OCI-LY7 (cell line): ENCODE measurements at regions not wholly inside any gene's neighbourhood (a gene's known extent, or its start where the extent isn't known, plus 50 kb on each side); places are given as distances from the start of the nearest gene placed in this dataset.
A peak's percentile ranks its signal among the peaks of the same experiment; 100 is the strongest.

ENCODE experiments used
- BruUV-seq: library from RNA; stranded (reverse); fragments of 400-500 nt; replicated peaks from 2 replicates; lab custom pipeline; 2021; lab: Mats Ljungman, UMichigan
- CTCF ChIA-PET: fragments of 300-600 bp; sonication (Branson Sonifier 250); formaldehyde crosslinking; loops from one replicate; lab custom pipeline; 2022; ENCODE audit warnings: antibody characterized with exemption; ENCODE audit not compliant: unreplicated experiment; lab: Charles Lee
- POLR2A ChIA-PET: fragments of 300-600 bp; sonication (Branson Sonifier 250); formaldehyde crosslinking; loops from one replicate; lab custom pipeline; 2022; ENCODE audit warnings: antibody characterized with exemption; lab: Charles Lee
- DNase-seq: peaks from one replicate; pipeline ENCODE4 v3.0.0-alpha.2; 2015; ENCODE audit warnings: low spot score
- H2AFZ ChIP-seq: fragments of 200-600 bp; sonication (generic), shearing (Covaris generic); 2 replicates; pipeline ENCODE4 v1.6.1; 2014; ENCODE audit warnings: mild to moderate bottlenecking, antibody characterized with exemption, low read length, moderate library complexity
- H3K27ac ChIP-seq: fragments of 200-600 bp; sonication (generic); 2 replicates; pipeline ENCODE4 v1.5.1; 2014; ENCODE audit warnings: mixed run types, low read depth, mild to moderate bottlenecking, moderate library complexity, low read length, inconsistent platforms; ENCODE audit not compliant: poor library complexity, severe bottlenecking
- H3K36me3 ChIP-seq: fragments of 200-600 bp; sonication (generic); 2 replicates; pipeline ENCODE4 v1.6.1; 2014; ENCODE audit warnings: mild to moderate bottlenecking, antibody characterized with exemption, low read length, moderate library complexity, mixed read lengths; ENCODE audit not compliant: insufficient read depth
- H3K4me1 ChIP-seq: fragments of 200-600 bp; sonication (generic); 2 replicates; pipeline ENCODE4 v1.5.1; 2014; ENCODE audit warnings: mild to moderate bottlenecking, low read length; ENCODE audit not compliant: insufficient read depth, poor library complexity, severe bottlenecking
- H3K4me2 ChIP-seq: fragments of 200-600 bp; sonication (generic); 2 replicates; pipeline ENCODE4 v1.6.1; 2014; ENCODE audit warnings: mild to moderate bottlenecking, low read length
- H3K4me3 ChIP-seq: fragments of 200-600 bp; sonication (generic); 2 replicates; pipeline ENCODE4 v1.5.1; 2014; ENCODE audit warnings: mild to moderate bottlenecking, low read depth, low read length; ENCODE audit not compliant: poor library complexity, severe bottlenecking
- H3K79me2 ChIP-seq: fragments of 200-600 bp; sonication (generic); 2 replicates; pipeline ENCODE4 v1.6.1; 2016; ENCODE audit warnings: low read depth, mild to moderate bottlenecking, low read length, moderate library complexity, mixed read lengths; ENCODE audit not compliant: insufficient read depth
- H3K9me2 ChIP-seq: fragments of 200-600 bp; sonication (generic); 2 replicates; pipeline ENCODE4 v1.6.1; 2016; ENCODE audit warnings: mild to moderate bottlenecking, low read length, mixed read lengths; ENCODE audit not compliant: insufficient read depth
- H3K9me3 ChIP-seq: fragments of 200-600 bp; sonication (generic); 2 replicates; pipeline ENCODE4 v1.6.1; 2014; ENCODE audit warnings: mild to moderate bottlenecking, mixed run types, low read length, mixed read lengths
- H4K20me1 ChIP-seq: fragments of 200-600 bp; sonication (generic); 2 replicates; pipeline ENCODE4 v1.6.1; 2014; ENCODE audit warnings: mild to moderate bottlenecking, antibody characterized with exemption, low read length, moderate library complexity, mixed read lengths; ENCODE audit not compliant: insufficient read depth
- EZH2phosphoT487 ChIP-seq: fragments of 200-600 bp; sonication (generic); IDR thresholded peaks from 2 replicates; pipeline ENCODE4 v1.6.1; 2018; ENCODE audit warnings: low read depth, borderline replicate concordance, mild to moderate bottlenecking, mixed run types, antibody characterized with exemption, low read length, moderate library complexity, mixed read lengths
- intact Hi-C: fragments of 100-400 bp; cut with micrococcal nuclease; formaldehyde crosslinking; loops from one replicate; pipeline ENCODE4 v1.10.0; 2022; ENCODE audit not compliant: unreplicated experiment
- TF ChIP-seq, protein P1 (sequence below): fragments of 200-600 bp; sonication (generic); conservative IDR thresholded peaks from 2 replicates; pipeline ENCODE4 v1.5.1; 2014; ENCODE audit warnings: mild to moderate bottlenecking, antibody characterized with exemption, low read length, moderate library complexity, mixed read lengths

DNA sequence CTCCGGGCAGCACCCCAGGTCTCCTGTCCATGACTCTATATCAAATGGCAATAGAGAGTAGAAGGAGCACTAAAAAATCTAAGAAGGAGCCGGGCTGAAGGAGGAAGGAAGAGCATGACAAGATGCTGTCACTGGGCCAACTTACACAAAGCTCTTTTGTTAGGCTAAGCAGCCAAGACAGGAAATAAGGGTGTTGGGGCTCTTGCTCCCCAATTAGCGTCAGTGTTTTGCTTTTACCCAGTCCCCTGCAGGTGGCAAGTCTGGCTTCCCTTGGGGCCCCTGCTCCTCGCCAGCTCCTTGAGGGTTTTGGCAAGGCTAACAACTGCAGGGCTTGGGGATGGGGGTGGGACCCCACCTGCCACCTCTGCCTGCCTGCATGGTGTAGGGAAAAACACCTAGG, 120.5 kb downstream of the CCT6B start:
- intact Hi-C loops = loop anchor here (5.0 kb wide), 1 partner anchor 142 kb away; the partner anchor contains the start of gene LIG3
- Histone ChIP-seq H4K20me1 (no peaks in the 10 kb centered on the region), H2AFZ (peak overlapping the region; percentile 75; the same call in 1 of the 2 replicates), H3K79me2 (no peaks in the 10 kb centered on the region), H3K27ac (peak overlapping the region; percentile 84), H3K9me2 (no peaks in the 10 kb centered on the region), H3K9me3 (no peaks in the 10 kb centered on the region), H3K4me3 (peak overlapping the region; percentile 39), H3K36me3 (no peaks in the 10 kb centered on the region), H3K4me1 (peaks cover 66% of the 10 kb centered on the region), H3K4me2 (peak overlapping the region; percentile 69)
- CTCF ChIA-PET = no interaction called here
- peak; percentile 89 for DNase-seq
- TF ChIP-seq, protein P1, sequence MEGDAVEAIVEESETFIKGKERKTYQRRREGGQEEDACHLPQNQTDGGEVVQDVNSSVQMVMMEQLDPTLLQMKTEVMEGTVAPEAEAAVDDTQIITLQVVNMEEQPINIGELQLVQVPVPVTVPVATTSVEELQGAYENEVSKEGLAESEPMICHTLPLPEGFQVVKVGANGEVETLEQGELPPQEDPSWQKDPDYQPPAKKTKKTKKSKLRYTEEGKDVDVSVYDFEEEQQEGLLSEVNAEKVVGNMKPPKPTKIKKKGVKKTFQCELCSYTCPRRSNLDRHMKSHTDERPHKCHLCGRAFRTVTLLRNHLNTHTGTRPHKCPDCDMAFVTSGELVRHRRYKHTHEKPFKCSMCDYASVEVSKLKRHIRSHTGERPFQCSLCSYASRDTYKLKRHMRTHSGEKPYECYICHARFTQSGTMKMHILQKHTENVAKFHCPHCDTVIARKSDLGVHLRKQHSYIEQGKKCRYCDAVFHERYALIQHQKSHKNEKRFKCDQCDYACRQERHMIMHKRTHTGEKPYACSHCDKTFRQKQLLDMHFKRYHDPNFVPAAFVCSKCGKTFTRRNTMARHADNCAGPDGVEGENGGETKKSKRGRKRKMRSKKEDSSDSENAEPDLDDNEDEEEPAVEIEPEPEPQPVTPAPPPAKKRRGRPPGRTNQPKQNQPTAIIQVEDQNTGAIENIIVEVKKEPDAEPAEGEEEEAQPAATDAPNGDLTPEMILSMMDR = no peak
- TF ChIP-seq EZH2phosphoT487 = no peak
- POLR2A ChIA-PET = no interaction called here
- BruUV-seq = no TSS peak

DNA sequence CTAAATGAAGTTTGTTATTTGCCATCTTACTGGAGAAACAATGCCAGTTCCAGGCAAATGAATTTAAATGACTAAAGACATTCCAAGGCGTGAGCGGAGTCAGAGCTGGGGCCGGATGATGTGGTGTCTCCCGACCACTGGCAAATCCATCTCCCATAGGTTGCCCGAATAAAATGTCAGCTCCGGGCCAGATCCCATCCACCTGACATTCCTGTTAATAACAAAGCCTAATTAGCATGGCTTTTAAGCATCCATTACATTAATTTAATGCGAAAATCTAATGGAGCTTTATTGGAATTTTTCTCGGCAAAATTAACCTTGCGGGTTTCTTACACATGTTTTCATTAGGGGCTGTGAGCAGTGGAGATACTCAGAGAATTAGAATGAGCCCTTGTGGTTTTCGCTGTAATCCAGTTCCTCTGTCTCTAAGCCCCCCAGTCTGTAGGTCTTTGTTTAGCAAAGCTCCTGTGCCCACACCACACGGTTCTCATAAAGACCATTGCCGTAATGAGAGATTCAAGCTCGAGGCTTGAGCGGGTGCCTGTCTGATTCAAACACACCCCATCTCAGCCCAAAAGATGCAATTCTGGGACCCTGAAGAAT, 123.3 kb downstream of the CCT6B start:
- Histone ChIP-seq H3K36me3 (no peaks in the 10 kb centered on the region), H4K20me1 (no peaks in the 10 kb centered on the region), H3K79me2 (no peaks in the 10 kb centered on the region), H3K4me1 (peaks cover 68% of the 10 kb centered on the region), H3K9me3 (no peaks in the 10 kb centered on the region), H2AFZ (no peak overlapping the region), H3K4me2 (no peak overlapping the region), H3K4me3 (no peak overlapping the region), H3K9me2 (no peaks in the 10 kb centered on the region), H3K27ac (no peak overlapping the region)
- TF ChIP-seq, protein P1 = no peak
- no peak for TF ChIP-seq EZH2phosphoT487
- POLR2A ChIA-PET = no interaction called here
- DNase-seq = no peak
- no TSS peak for BruUV-seq
- intact Hi-C loops = loop anchor here (10.0 kb wide), 2 partner anchors 277 to 473 kb away; partner anchors contain the start of genes CCL1 and RAD51D
- CTCF ChIA-PET = no interaction called here

DNA sequence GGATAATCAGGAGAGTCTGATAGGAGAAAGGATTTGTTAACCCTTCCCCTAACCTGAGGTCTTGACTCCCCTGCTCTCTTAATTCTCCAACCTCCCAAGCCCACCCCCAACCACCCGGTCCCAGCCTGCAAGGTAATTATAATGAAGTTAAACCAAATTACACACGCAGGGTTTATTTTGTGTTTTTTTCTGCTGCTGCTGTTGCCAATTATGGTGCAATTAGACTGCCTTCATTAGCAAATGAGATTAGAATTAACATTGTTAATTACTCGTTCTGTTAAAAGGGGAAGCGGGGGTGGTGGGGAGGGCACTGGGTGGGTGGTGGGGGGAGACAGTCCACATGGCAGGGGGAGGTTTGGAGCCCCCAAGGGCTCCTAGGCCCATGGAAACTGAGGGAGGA, 128.9 kb downstream of the CCT6B start:
- Histone ChIP-seq H3K36me3 (no peaks in the 10 kb centered on the region), H3K4me2 (no peak overlapping the region), H3K9me2 (no peaks in the 10 kb centered on the region), H3K79me2 (no peaks in the 10 kb centered on the region), H3K4me1 (peaks cover 42% of the 10 kb centered on the region), H3K9me3 (no peaks in the 10 kb centered on the region), H4K20me1 (no peaks in the 10 kb centered on the region), H3K27ac (no peak overlapping the region), H3K4me3 (no peak overlapping the region), H2AFZ (peak overlapping the region; percentile 44; the same call in 1 of the 2 replicates)
- intact Hi-C loops = loop anchor here (10.0 kb wide), 2 partner anchors 282 to 468 kb away; partner anchors contain the start of genes CCL1 and RAD51D
- CTCF ChIA-PET = no interaction called here
- BruUV-seq = no TSS peak
- POLR2A ChIA-PET = no interaction called here
- no peak for TF ChIP-seq EZH2phosphoT487
- TF ChIP-seq, protein P1 = no peak
- DNase-seq = no peak
